BE2C (cell line): ENCODE measurements at regions not wholly inside any gene's neighbourhood (a gene's known extent, or its start where the extent isn't known, plus 50 kb on each side); places are given as distances from the start of the nearest gene placed in this dataset.

Experiments
- DNase-seq: peaks from one replicate; pipeline ENCODE4 v3.0.0-alpha.2; 2020
- H3K27me3 ChIP-seq: fragments of 250-450 bp; sonication (Bioruptor Pico); 2 replicates; pipeline ENCODE4 v1.5.1; 2020; ENCODE audit warnings: mild to moderate bottlenecking
- H3K36me3 ChIP-seq: fragments of 250-450 bp; sonication (Bioruptor Pico); 2 replicates; pipeline ENCODE4 v1.5.1; 2020; ENCODE audit warnings: mild to moderate bottlenecking
- H3K4me1 ChIP-seq: fragments of 250-450 bp; sonication (Bioruptor Pico); 2 replicates; pipeline ENCODE4 v1.5.1; 2020
- H3K4me3 ChIP-seq: 2 replicates; pipeline ENCODE4 v1.5.1; 2011; ENCODE audit warnings: low read depth, low read length
- H3K9me3 ChIP-seq: fragments of 250-450 bp; sonication (Bioruptor Pico); 2 replicates; pipeline ENCODE4 v1.5.1; 2020
- CTCF ChIP-seq: IDR thresholded peaks from 2 replicates; pipeline ENCODE4 v1.5.1; 2012; ENCODE audit warnings: mild to moderate bottlenecking, low read depth, low read length

- Histone ChIP-seq H3K36me3 (no peaks in the 10 kb centered on the region), H3K4me3 (no peak overlapping the region), H3K4me1 (no peaks in the 10 kb centered on the region), H3K27me3 (no peaks in the 10 kb centered on the region), H3K9me3 (no peaks in the 10 kb centered on the region)
- no peak for DNase-seq
- no peak for TF ChIP-seq CTCF
Measured at GRCh38 chr10:3712707-3713106, 72.3 kb downstream of the KLF6 start.

- no peak overlapping the region for H3K4me3 ChIP-seq
- H3K4me1 ChIP-seq, result no peaks in the 10 kb centered on the region
- no peaks in the 10 kb centered on the region for H3K9me3 ChIP-seq
- no peaks in the 10 kb centered on the region for H3K36me3 ChIP-seq
- no peak for DNase-seq
- TF ChIP-seq CTCF, result no peak
- H3K27me3 ChIP-seq, result no peaks in the 10 kb centered on the region
Measured at GRCh38 chr10:3711918-3712317, 73.1 kb downstream of the KLF6 start.

- Histone ChIP-seq H3K27me3 (no peaks in the 10 kb centered on the region), H3K4me1 (no peaks in the 10 kb centered on the region), H3K36me3 (no peaks in the 10 kb centered on the region), H3K4me3 (no peak overlapping the region), H3K9me3 (no peaks in the 10 kb centered on the region)
- DNase-seq, result no peak
- no peak for TF ChIP-seq CTCF
Measured at GRCh38 chr10:3710764-3711163, 74.2 kb downstream of the KLF6 start.

- no peaks in the 10 kb centered on the region for H3K27me3 ChIP-seq
- no peaks in the 10 kb centered on the region for H3K36me3 ChIP-seq
- H3K4me3 ChIP-seq, result no peak overlapping the region
- no peaks in the 10 kb centered on the region for H3K4me1 ChIP-seq
- no peak for DNase-seq
- no peaks in the 10 kb centered on the region for H3K9me3 ChIP-seq
- TF ChIP-seq CTCF, result no peak
Measured at GRCh38 chr10:3709456-3710060, 75.5 kb downstream of the KLF6 start.

GRCh38 chr10:3708852-3709251 lies 76.2 kb downstream of the KLF6 start:
- Histone ChIP-seq H3K27me3 (no peaks in the 10 kb centered on the region), H3K36me3 (no peaks in the 10 kb centered on the region), H3K9me3 (no peaks in the 10 kb centered on the region), H3K4me3 (no peak overlapping the region), H3K4me1 (no peaks in the 10 kb centered on the region)
- DNase-seq, result peak; percentile 8
- no peak for TF ChIP-seq CTCF

GRCh38 chr10:3704565-3705325 lies 80.3 kb downstream of the KLF6 start:
- Histone ChIP-seq H3K4me3 (no peak overlapping the region), H3K27me3 (no peaks in the 10 kb centered on the region), H3K9me3 (no peaks in the 10 kb centered on the region), H3K36me3 (no peaks in the 10 kb centered on the region), H3K4me1 (no peaks in the 10 kb centered on the region)
- DNase-seq, result no peak
- TF ChIP-seq CTCF, result no peak
